Astrocyte of the cerebellum (primary cell): ENCODE measurements at regions not wholly inside any gene's neighbourhood (a gene's known extent, or its start where the extent isn't known, plus 50 kb on each side); places are given as distances from the start of the nearest gene placed in this dataset.
"Not testable (repeated sequence)": the region's sequence is repeated elsewhere in the genome, so short reads cannot be mapped to it uniquely, and the experiment has no call there.

Source experiments
- DNase-seq: peaks from one replicate; pipeline ENCODE4 v3.0.0-alpha.2; 2011; ENCODE audit warnings: low read depth
- H3K4me3 ChIP-seq: 2 replicates; pipeline ENCODE4 v1.5.1; 2011; ENCODE audit warnings: mild to moderate bottlenecking, low read depth, low read length, moderate library complexity
- in situ Hi-C: cut with HindIII; loops from 2 replicates; pipeline ENCODE4 v1.10.0; 2017; ENCODE audit warnings: low sequenced_read_pairs
- TF ChIP-seq, protein P1 (sequence below): IDR thresholded peaks from 2 replicates; pipeline ENCODE4 v1.5.1; 2012; ENCODE audit warnings: low read length, low read depth, moderate library complexity, mild to moderate bottlenecking; ENCODE audit errors: missing control alignments

DNA sequence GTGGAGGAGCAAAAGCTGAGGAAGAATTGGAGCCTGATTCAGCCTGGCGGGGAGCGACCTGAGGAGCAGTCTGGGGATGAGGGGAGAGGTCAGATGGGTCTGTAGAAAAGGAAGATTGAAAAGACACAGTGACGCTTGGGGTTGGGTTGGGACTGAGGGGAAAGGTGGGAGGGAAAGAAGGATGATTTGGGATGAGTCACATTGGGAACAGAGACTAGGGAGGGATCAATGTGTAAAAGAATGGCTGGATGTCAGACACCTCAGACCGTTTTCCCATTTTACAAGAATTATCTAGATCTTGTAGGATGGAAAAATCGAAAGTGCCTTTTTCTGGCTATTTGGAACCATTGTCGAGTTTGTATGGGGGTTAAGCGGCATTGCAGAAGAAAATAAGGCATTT lies 1076.5 kb downstream of the DNAJB9 start:
- TF ChIP-seq, protein P1, sequence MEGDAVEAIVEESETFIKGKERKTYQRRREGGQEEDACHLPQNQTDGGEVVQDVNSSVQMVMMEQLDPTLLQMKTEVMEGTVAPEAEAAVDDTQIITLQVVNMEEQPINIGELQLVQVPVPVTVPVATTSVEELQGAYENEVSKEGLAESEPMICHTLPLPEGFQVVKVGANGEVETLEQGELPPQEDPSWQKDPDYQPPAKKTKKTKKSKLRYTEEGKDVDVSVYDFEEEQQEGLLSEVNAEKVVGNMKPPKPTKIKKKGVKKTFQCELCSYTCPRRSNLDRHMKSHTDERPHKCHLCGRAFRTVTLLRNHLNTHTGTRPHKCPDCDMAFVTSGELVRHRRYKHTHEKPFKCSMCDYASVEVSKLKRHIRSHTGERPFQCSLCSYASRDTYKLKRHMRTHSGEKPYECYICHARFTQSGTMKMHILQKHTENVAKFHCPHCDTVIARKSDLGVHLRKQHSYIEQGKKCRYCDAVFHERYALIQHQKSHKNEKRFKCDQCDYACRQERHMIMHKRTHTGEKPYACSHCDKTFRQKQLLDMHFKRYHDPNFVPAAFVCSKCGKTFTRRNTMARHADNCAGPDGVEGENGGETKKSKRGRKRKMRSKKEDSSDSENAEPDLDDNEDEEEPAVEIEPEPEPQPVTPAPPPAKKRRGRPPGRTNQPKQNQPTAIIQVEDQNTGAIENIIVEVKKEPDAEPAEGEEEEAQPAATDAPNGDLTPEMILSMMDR: no peak
- DNase-seq: no peak
- no peak overlapping the region for H3K4me3 ChIP-seq
- in situ Hi-C loops: no loop called here

DNA sequence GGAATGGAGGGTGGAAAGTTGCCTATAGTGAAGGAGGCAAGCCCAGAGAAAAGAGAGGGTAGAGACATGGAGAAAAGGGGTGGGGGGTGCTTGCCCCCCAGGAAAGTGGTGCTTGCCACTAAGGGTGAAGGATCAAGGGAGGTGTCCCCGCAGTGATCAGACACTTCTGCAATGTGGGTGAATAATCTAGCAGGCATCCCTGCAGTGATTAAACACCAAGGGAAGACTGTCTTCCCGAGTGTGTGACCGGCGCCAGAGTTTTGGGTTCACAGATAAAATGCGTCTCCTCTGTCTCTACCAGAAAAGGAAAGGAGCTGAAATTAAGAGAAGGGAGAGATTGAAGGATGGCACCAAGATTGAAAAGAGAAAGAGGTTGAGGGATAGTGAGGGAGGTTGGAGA lies 1076.9 kb downstream of the DNAJB9 start:
- DNase-seq, H3K4me3 ChIP-seq, in situ Hi-C loops: not testable (repeated sequence)

DNA sequence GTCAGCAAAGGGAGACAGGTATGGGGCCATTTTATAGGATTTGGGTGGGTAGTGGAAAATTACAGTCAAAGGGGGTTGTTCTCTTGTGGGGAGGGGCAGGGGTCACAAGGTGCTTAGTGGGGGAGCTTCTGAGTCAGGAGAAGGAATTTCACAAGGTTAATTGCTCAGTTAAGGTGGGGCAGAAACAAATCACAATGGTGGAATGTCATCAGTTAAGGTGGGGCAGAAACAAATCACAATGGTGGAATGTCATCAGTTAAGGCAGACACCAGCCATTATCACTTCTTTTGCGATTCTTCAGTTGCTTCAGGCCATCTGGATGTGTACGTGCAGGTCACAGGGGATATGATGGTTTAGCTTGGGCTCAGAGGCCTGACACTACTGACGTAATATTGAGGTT lies 1077.6 kb downstream of the DNAJB9 start:
- in situ Hi-C loops, H3K4me3 ChIP-seq, DNase-seq: not testable (repeated sequence)

DNA sequence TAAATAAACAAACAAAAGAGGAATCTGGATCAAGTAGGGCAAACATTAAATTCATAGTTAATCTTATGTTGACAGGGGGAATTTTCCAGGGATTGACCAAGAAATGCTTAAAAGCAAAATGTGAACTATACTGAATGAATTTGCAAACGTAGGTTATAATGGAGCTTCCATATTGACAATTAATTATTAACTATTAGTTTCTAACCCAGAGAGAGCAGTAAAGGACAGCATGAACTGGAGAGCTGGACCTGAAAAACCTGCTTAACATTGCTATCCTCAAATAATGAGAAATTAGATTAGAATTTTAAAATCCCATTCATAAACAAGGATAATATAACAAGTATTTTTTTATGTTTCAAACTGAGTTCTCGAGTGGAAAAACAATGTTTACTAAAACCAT lies 1089.6 kb downstream of the DNAJB9 start:
- no peak for DNase-seq
- in situ Hi-C loops: no loop called here
- H3K4me3 ChIP-seq: no peak overlapping the region
- TF ChIP-seq, protein P1: no peak

DNA sequence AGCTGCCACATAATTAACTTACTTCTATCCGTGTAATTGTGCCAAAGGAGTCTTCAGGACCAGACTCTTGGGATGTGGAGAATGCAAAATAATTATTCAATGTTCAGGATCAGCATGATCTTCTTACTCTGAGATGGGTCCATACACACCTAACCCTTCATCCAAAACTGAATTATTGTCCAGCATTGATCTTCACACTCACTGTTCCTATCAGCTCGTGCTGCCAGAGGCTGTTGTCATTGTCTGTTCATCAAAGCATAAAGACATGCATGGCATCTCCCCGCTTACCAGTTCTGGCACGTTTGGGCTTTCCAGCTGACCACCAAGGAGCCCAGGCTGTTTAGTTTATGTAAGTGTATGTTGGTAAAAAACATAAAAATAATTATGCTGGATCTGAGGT lies 1090.7 kb downstream of the DNAJB9 start:
- DNase-seq: no peak
- in situ Hi-C loops: no loop called here
- H3K4me3 ChIP-seq: no peak overlapping the region
- TF ChIP-seq, protein P1: no peak

DNA sequence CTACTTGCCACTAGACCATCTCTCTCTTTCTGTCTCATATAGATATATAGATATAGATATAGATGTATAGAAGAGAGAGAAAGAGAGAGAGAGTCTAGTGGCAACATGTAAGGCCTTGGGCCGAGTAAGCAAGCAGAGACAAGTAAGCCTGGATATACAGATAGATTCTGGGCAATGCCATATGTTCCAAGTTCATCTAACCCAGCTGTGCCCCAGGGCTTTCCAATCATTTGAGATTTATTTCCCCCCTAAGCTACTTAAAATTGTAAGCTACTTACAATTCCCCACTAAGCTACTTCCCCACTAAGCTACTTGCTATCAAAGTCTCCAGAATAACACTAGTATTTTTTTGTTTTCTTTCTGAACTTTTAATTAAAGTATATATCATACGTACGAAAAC lies 1094.1 kb downstream of the DNAJB9 start:
- TF ChIP-seq, protein P1: no peak
- DNase-seq: no peak
- in situ Hi-C loops: no loop called here
- H3K4me3 ChIP-seq: no peak overlapping the region

DNA sequence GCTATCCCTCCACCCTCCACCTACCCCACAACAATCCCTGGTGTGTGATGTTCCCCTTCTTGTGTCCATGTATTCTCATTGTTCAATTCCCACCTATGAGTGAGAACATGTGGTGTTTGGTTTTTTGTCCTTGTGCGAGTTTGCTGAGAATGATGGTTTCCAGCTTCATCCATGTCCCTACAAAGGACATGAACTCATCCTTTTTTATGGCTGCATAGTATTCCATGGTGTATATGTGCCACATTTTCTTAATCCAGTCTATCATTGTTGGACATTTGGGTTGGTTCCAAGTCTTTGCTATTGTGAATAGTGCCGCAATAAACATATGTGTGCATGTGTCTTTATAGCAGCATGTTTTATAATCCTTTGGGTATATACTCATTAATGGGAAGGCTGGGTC lies 1117.6 kb downstream of the DNAJB9 start:
- in situ Hi-C loops, H3K4me3 ChIP-seq, DNase-seq: not testable (repeated sequence)

DNA sequence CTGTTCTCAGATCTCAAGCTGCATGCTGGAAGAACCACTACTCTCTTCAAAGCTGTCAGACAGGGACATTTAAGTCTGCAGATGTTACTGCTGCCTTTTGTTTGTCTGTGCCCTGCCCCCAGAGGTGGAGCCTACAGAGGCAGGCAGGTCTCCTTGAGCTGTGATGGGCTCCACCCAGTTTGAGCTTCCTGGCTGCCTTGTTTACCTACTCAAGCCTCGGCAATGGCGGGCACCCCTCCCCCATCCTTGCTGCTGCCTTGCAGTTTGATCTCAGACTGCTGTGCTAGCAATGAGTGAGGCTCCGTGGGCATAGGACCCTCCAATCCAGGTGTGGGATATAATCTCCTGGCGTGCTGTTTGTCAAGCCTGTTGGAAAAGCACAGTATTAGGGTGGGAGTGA lies 1122.9 kb downstream of the DNAJB9 start:
- H3K4me3 ChIP-seq, DNase-seq, in situ Hi-C loops: not testable (repeated sequence)

DNA sequence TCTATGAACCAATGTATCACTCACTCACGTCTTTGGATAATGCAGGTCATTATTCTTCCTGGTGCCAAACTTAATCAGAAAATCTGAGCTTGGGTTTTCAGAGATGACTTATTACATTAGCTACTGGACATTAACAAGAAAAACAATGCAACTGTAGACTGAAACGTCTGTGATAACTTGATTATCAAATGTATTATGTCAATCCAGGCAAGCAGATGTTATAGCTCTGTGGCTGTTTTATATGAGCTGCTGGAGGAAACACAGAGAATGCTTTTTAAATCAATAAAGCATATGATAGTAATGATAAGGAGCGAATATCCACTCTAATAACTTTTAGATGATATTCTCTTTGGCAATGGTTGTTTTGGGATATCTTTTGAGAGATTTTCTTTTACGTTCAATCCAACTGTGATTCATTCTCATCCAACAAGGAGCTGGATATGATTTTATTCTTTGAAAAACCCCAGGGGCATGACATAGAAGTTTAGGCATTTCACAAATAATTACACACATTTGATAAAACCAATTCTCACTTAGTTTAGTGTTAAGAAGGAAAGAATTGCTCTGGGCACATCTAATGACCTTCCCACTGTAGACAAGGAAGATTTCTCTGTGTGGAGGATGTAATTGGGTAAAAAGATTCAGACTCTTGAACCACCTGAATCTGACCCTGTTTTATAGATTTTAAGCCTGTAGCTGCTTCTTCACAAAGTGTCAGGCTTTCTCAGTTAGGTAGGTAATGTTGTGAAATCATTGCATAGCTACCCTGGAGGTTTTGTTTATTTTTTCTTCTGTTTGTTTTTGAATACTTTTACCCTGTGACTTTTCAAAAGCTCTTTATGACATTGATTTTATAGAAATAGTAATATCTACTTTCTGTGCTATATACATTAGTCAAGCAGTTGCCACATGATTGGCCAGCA lies 1124.7 kb downstream of the DNAJB9 start:
- TF ChIP-seq, protein P1: no peak
- in situ Hi-C loops: no loop called here
- no peak for DNase-seq
- H3K4me3 ChIP-seq: no peak overlapping the region
